Lung microvascular endothelial cell (primary cell): ENCODE measurements at regions not wholly inside any gene's neighbourhood (a gene's known extent, or its start where the extent isn't known, plus 50 kb on each side); places are given as distances from the start of the nearest gene placed in this dataset.

ENCODE experiments used
- DNase-seq, 2 donors: peaks; one replicate each; pipeline versions ENCODE4 v3.0.0 to v3.0.0-alpha.2; 2010; ENCODE audit warnings: low read depth in 2 of 2

GRCh38 chr11:127618721-127619120 lies 618.2 kb upstream of the KIRREL3 start:
- DNase-seq = no peak

GRCh38 chr11:127616158-127616557 lies 615.6 kb upstream of the KIRREL3 start:
- DNase-seq = no peak

- DNase-seq = no peak
Observed at GRCh38 chr11:127612607-127613006, 612.0 kb upstream of the KIRREL3 start.

DNA sequence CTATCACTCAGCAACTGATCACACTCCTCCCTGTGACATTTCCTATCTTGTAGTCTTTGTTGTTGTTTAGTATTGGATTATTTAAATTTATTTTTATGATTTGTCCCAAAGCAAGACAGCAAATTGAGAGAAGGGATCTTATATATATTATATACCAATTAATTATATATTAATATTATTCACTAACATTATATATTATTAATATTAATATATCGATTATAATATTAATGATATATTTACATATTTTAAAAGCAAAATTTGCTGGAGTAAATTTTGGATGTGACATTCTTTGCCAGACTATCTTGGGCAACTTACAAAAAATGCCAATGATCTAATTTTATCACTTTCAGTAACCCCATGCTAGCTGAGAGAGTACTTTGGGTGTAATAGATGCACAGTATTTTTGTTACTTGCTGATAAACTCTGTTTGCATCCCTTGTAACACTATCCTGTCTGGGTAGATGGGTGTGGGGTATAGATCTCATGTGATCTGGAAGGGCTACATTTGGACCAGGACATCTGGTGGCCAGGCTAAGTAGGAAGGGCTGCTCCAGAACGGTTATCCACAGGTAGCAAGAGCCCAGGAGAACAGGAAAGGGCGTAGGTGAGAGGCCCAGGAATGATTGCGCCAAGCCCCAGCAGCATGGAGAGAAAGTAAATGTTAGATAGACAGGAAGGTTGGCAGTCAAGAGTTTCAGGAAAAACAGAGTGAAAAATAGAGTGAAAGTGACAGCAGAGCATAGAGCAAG lies 608.6 kb upstream of the KIRREL3 start:
- no peak for DNase-seq

DNA sequence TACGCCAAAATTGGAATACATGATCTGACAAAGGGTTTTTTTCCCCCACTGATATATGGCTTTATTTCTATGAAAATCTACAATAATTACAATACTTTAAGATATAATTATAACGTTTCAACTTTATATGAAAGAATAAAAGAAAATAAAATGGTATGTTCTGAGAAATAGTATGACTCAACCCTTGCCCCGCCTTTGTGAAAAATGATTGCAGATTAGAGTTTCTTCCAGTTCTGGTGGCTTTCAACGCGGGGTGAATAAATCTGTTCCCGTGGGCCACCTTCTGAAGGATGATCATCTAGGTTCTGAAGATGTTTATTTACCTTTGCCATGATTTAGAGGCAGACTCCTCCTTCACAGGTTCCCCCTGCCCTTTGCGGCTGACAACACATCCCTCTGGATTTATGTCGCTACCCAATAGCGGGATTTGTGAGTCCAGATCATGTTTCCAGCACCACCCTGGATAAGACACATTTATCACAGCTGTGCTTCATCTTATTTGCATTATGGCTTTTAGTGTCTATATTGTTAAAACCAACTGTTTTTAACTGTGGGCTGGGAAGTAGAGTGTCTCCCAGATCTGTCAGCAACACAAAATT lies 607.0 kb upstream of the KIRREL3 start:
- DNase-seq = no peak

DNA sequence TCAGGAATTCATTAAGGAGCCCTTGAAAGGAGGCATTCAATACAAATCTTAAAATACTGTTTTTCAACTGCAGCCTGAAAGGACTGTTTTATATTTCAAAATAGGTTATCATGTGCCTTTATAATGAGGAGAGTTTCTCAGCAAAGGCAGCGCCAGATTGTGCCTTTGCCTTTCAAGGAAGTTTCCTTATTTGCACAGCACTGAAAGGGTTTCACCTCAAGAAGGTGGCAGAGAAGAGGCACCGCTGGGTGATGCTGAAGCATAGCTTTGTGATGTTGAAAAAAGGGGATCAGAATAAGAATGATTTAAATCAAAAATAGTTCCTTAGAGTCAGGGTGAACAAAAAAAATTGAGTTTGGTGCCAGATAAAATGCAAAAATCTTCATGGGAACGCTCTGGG lies 601.0 kb upstream of the KIRREL3 start:
- no peak for DNase-seq

- no peak for DNase-seq
Observed at GRCh38 chr11:127600674-127601073, 600.1 kb upstream of the KIRREL3 start.

DNA sequence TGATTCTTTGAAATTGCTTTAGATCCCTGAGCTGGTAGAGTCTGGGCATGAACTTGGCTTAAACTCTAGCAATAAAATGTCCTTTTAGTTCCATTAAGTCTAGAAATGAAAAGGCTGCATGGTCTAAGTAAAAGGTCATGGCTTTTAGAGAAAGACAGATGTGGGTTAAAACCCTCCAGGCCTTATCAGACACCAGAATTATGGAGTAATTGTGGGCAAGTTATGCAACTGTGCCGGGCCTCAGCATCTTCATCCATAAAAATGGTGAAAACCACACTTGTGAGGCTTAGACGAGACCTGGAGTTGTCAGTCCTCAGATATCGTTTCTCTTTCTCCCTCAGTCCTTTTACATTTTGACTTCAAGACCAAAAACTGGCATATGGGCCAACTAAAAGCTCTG lies 597.9 kb upstream of the KIRREL3 start:
- DNase-seq = no peak

DNA sequence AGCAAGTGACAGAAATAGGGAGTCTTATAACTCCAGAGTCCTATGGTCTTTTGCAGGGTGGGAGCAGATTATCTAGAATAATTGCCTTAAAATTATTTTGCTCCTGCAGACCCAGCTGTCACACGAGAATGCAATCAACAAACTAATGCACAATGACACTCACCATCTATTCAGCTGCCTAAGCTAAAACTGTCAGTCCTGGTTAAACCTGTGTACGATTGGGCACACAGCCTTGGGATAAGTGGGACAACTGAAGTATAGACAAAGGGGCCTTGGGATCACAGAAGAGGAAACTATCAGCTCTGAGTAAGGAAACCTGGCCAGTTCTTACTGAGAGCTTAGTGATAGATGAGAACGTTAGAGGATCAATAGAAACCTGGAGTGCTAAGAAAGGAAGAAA lies 595.9 kb upstream of the KIRREL3 start:
- DNase-seq = no peak

- no peak for DNase-seq
Observed at GRCh38 chr11:127592371-127592770, 591.8 kb upstream of the KIRREL3 start.

DNA sequence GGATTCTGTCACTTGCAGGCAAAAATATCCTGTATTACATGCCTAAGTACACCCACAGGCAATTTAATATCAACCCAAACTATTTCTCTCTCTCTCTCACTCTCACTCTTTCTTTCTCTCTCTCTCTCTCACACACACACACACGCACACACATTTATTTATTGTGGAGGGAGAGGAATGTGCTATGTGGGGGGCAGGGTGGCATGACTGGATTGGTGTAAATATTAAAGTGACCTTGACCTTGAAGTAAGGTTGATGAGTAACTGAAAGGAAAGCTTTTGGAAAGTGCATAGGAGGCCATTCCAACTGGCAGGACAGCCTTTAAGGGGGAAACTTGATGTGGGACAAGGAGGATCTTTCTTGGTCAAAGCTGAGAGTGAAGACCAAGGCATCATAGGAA lies 589.7 kb upstream of the KIRREL3 start:
- DNase-seq = no peak

GRCh38 chr11:127588431-127588830 lies 587.9 kb upstream of the KIRREL3 start:
- no peak for DNase-seq

DNA sequence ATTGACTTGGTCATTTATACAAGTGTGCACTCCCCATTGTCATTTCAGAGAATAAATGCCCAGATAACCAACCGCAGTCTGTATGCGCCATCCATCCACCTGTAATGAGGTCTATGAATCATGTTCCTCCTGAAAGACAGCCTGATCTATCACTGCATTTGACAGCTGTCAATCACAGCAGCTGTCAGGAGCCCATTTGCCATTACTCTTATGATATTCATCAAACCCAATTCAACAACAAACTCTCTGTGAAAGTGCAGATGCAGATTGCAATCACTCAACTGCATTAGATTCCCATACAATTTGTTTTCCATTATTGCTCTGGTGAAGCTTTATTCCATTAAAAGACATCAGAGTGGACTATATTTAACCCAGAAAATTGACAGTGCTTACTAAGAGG lies 586.9 kb upstream of the KIRREL3 start:
- DNase-seq = no peak

DNA sequence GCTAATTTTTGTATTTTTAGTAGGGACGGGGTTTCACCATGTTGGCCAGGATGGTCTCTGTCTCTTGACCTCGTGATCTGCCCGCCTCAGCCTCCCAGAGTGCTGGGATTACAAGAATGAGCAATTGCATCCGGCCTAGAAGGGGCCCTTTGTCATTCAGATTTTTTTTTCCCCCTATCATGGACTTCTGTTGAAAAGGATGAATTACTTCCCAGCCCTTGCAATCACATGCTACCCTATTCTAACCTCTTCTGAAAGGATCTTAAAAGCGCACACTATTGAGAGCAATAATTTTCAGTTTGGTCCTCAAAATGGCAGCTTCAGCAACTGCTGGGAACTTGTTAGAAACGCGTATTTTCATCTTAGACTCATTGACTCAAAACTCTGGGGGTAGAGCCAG lies 575.6 kb upstream of the KIRREL3 start:
- DNase-seq = no peak

- DNase-seq = no peak
Observed at GRCh38 chr11:127574478-127574877, 573.9 kb upstream of the KIRREL3 start.

GRCh38 chr11:127568891-127569290 lies 568.3 kb upstream of the KIRREL3 start:
- DNase-seq = no peak

GRCh38 chr11:127567237-127567932 lies 566.8 kb upstream of the KIRREL3 start:
- DNase-seq = no peak

DNA sequence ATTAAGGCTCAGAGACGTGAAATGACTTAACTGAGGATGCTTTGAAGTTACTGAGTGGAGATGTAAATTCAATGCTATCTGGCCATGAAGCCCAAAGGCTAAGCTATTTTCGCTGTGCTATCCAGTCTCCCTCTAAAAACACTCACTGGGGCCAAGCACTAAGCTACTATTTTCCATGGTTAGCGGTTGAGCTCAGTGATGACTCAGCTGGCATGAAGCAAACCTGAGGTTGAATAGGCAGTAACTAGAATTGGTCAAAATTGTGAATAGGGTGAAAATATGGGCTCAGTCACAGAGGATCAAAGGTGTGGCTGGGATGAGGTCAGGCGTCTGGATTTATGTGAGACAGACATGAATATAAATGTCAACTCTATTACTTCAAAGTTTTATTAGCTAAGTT lies 564.2 kb upstream of the KIRREL3 start:
- no peak for DNase-seq

- no peak for DNase-seq
Observed at GRCh38 chr11:127559978-127560377, 559.4 kb upstream of the KIRREL3 start.

DNA sequence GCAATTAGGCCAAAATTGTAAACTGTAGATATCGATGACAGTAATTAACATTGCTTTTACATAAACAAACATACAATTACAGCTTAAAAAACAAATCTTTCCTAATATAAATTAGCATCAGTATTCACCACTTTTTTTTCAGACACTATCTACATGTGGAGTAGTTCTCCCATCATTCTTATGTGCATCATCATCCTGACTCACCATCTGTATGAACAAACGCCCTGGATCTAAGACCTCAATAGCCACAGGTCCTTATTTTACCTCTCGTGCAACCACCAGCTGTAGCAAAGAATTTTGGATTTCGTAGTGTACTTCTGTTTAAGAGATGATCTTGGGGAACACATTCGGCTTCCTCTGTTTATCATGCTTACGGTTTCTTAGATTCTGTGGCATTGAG lies 551.9 kb upstream of the KIRREL3 start:
- DNase-seq = no peak

DNA sequence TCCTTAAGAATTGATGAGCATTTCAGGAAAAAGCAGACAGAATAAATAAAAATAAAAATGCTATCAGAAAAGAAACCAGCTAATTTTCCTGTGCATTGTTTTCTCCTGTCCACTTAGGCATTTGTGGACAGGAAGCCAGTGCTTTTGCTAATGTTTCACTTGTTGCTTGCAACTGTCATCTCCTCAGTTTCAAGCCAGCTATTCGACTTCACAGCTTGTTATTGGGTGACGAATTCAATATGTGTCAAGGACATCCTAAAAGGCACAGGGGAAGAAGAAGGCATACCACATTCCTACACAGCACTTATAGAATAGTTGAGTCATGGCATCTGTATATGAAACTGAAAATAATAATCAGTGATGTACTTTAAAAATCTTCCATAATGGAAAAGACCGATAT lies 530.6 kb upstream of the KIRREL3 start:
- DNase-seq = no peak

GRCh38 chr11:127528297-127528696 lies 527.7 kb upstream of the KIRREL3 start:
- DNase-seq = no peak

DNA sequence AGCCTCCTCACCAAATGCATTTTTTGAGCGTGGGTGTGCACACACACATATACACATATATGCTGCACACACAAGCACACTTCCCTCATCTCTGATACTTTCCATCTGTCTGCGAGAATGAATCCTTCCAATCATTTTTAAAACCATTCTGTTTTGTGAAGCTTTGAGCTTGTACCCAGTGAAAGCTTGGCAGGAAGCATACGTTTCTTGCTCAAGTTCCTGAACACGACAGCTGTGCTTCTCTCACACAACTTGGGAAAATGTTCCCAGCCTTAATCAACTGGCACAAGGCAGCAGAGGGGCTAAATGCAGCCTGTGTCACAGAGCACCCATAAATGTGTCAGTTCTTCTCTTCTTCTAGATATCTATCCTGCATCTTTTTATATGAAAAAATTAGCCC lies 524.0 kb upstream of the KIRREL3 start:
- DNase-seq = no peak
